Subcutaneous abdominal adipose tissue (tissue), 5 donors: ENCODE measurements at regions not wholly inside any gene's neighbourhood (a gene's known extent, or its start where the extent isn't known, plus 50 kb on each side); places are given as distances from the start of the nearest gene placed in this dataset.

Experiments
- H3K27ac ChIP-seq: one replicate; pipeline ENCODE4 v1.7.0; 2013; ENCODE audit warnings: low read depth, mild to moderate bottlenecking, inconsistent platforms, low read length, moderate library complexity
- H3K27me3 ChIP-seq, 5 donors: one replicate each; pipeline ENCODE4 v1.7.0; 2013; ENCODE audit warnings: low read length in 5 of 5, inconsistent platforms in 1 of 5; ENCODE audit not compliant: control insufficient read depth in 5 of 5, insufficient read depth in 4 of 5
- H3K36me3 ChIP-seq, 5 donors: one replicate each; pipeline ENCODE4 v1.7.0; 2013; ENCODE audit warnings: low read length in 5 of 5; ENCODE audit not compliant: control insufficient read depth in 5 of 5, insufficient read depth in 5 of 5
- H3K4me1 ChIP-seq, 5 donors: one replicate each; pipeline ENCODE4 v1.7.0; 2013; ENCODE audit warnings: low read length in 5 of 5, mild to moderate bottlenecking in 3 of 5, moderate library complexity in 1 of 5; ENCODE audit not compliant: control insufficient read depth in 5 of 5, insufficient read depth in 5 of 5
- H3K4me3 ChIP-seq, 5 donors: one replicate each; pipeline ENCODE4 v1.7.0; 2013; ENCODE audit warnings: low read length in 5 of 5, low read depth in 1 of 5
- H3K9ac ChIP-seq, 5 donors: one replicate each; pipeline ENCODE4 v1.7.0; 2013; ENCODE audit warnings: low read length in 5 of 5, mild to moderate bottlenecking in 4 of 5, moderate library complexity in 3 of 5
- H3K9me3 ChIP-seq, 5 donors: one replicate each; pipeline ENCODE4 v1.7.0; 2013; ENCODE audit warnings: low read length in 5 of 5; ENCODE audit not compliant: control insufficient read depth in 5 of 5
- donor health status: healthy.
- donor health status: healthy.
- donor health status: healthy.
- donor health status: healthy.
- donor health status: healthy.

GRCh38 chr3:163943664-163944063, 1134.6 kb downstream of the SI start:
- Histone ChIP-seq H3K36me3 (no peaks in the 10 kb centered on the region), H3K4me3 (no peak overlapping the region), H3K4me1 (no peaks in the 10 kb centered on the region), H3K9ac (no peak overlapping the region), H3K9me3 (no peaks in the 10 kb centered on the region), H3K27ac (no peak overlapping the region), H3K27me3 (no peaks in the 10 kb centered on the region)

GRCh38 chr3:163939926-163940325, 1138.4 kb downstream of the SI start:
- H3K36me3 ChIP-seq, result no peaks in the 10 kb centered on the region
- H3K4me1 ChIP-seq, result no peaks in the 10 kb centered on the region
- H3K27me3 ChIP-seq, result no peaks in the 10 kb centered on the region
- H3K27ac ChIP-seq, result no peak overlapping the region
- no peak overlapping the region for H3K4me3 ChIP-seq
- no peaks in the 10 kb centered on the region for H3K9me3 ChIP-seq
- no peak overlapping the region for H3K9ac ChIP-seq

GRCh38 chr3:163936543-163936942, 1141.8 kb downstream of the SI start:
- Histone ChIP-seq H3K4me1 (no peaks in the 10 kb centered on the region), H3K9me3 (no peaks in the 10 kb centered on the region), H3K9ac (no peak overlapping the region), H3K36me3 (no peaks in the 10 kb centered on the region), H3K27me3 (no peaks in the 10 kb centered on the region), H3K27ac (no peak overlapping the region), H3K4me3 (no peak overlapping the region)

- H3K4me1 ChIP-seq, result no peaks in the 10 kb centered on the region
- H3K36me3 ChIP-seq, result no peaks in the 10 kb centered on the region
- no peaks in the 10 kb centered on the region for H3K9me3 ChIP-seq
- no peak overlapping the region for H3K4me3 ChIP-seq
- H3K27me3 ChIP-seq, result no peaks in the 10 kb centered on the region
- H3K9ac ChIP-seq, result no peak overlapping the region
- no peak overlapping the region for H3K27ac ChIP-seq
These were observed 1142.9 kb downstream of the SI start for GRCh38 chr3:163935411-163935810.

DNA sequence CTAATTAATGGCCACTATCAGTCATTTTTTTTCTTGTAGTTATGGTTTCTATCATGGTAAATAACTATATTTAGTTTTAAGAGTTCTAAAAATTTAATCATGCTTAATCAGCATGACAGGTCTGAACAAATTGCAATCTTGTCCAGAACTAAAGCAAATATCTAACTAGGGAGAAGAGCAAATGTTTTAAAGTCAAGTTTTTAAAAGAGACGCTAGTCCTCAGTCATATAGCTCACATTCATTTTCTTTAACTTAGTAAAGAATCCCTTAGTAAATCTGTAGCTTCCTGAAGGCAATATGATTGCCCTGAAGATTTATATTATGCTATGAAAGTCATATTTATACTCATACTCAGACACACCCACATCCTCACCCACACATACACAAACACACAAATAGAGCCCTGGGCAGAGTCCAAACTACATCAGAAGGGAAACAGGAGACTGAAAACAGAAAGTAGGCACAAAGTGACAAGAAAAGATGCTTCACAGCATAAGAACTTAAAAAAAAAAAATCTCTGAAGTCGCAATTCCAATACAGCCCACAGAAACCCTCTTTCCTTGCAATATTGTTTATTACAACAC, 1149.1 kb downstream of the SI start:
- no peak overlapping the region for H3K4me3 ChIP-seq
- no peak overlapping the region for H3K27ac ChIP-seq
- no peaks in the 10 kb centered on the region for H3K4me1 ChIP-seq
- H3K9me3 ChIP-seq, result no peaks in the 10 kb centered on the region
- H3K36me3 ChIP-seq, result no peaks in the 10 kb centered on the region
- no peak overlapping the region for H3K9ac ChIP-seq
- H3K27me3 ChIP-seq, result no peaks in the 10 kb centered on the region

- Histone ChIP-seq H3K9ac (no peak overlapping the region), H3K9me3 (no peaks in the 10 kb centered on the region), H3K27ac (no peak overlapping the region), H3K4me1 (no peaks in the 10 kb centered on the region), H3K27me3 (no peaks in the 10 kb centered on the region), H3K36me3 (no peaks in the 10 kb centered on the region), H3K4me3 (no peak overlapping the region)
These were observed 1150.8 kb downstream of the SI start for GRCh38 chr3:163927521-163927920.

DNA sequence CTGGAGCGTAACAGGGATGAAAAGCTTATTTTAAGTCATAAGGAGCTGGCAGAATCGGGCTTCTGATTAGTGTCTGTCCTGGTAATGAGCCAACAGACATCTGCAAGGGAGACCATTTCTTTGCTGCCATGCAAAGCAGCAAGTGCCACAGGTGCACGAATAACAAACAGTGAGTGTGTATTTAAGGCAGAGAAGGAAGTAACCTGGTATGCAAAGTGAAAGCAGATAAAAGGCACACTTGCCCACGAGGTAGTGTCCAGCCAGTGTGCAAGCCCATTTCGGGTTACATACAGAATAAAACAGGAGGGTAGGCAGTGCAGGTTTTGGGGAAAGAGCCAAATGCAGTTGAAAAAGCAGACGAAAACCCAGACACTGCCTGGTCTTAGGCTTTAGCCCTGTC, 1153.7 kb downstream of the SI start:
- Histone ChIP-seq H3K4me3 (no peak overlapping the region), H3K4me1 (no peaks in the 10 kb centered on the region), H3K36me3 (no peaks in the 10 kb centered on the region), H3K9me3 (no peaks in the 10 kb centered on the region), H3K27ac (no peak overlapping the region), H3K27me3 (no peaks in the 10 kb centered on the region), H3K9ac (no peak overlapping the region)

DNA sequence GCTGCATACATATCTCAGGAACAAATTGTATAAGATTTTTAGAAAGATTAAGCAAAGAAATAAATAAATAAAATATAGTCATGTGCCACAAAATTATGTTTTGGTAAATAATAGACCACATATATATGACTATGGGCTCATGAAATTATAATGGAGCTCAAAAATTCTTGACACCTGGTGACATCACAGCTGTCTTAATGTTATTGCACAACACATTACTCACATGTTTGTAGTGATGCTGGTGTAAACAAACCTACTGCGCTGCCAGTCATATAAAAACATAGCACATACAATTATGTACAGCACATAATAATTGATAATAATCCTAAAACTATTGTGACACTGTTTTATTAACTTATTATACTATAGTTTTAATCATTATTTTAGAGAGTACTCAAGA, 1159.1 kb downstream of the SI start:
- Histone ChIP-seq H3K9me3 (no peaks in the 10 kb centered on the region), H3K27ac (no peak overlapping the region), H3K4me3 (no peak overlapping the region), H3K9ac (no peak overlapping the region), H3K27me3 (no peaks in the 10 kb centered on the region), H3K36me3 (no peaks in the 10 kb centered on the region), H3K4me1 (no peaks in the 10 kb centered on the region)

- Histone ChIP-seq H3K27ac (no peak overlapping the region), H3K9me3 (no peaks in the 10 kb centered on the region), H3K27me3 (no peaks in the 10 kb centered on the region), H3K9ac (no peak overlapping the region), H3K4me1 (no peaks in the 10 kb centered on the region), H3K4me3 (no peak overlapping the region), H3K36me3 (no peaks in the 10 kb centered on the region)
These were observed 1161.4 kb downstream of the SI start for GRCh38 chr3:163916596-163917560.

DNA sequence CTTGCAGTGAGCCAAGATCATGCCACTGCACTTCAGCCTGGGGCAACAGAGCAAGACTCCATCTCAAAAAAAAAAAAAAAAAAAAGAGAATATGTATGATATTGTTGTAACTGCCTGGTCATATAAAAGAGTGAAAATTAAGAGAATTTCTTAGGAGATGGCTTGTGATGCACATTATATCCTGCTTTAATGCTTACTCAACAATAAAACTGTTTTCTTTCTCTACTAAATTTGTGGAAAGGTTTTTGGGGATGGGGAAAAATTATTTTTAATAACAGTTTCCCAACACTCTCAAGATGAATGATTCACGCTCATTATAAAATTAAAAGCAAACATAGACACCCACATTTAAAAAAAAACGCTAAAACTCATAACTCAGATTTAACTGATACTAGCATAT, 1163.0 kb downstream of the SI start:
- H3K9ac ChIP-seq, result no peak overlapping the region
- H3K4me3 ChIP-seq, result no peak overlapping the region
- H3K27me3 ChIP-seq, result no peaks in the 10 kb centered on the region
- H3K27ac ChIP-seq, result no peak overlapping the region
- no peaks in the 10 kb centered on the region for H3K4me1 ChIP-seq
- no peaks in the 10 kb centered on the region for H3K36me3 ChIP-seq
- H3K9me3 ChIP-seq, result no peaks in the 10 kb centered on the region
